HG03571 (cell line): ENCODE measurements at regions not wholly inside any gene's neighbourhood (a gene's known extent, or its start where the extent isn't known, plus 50 kb on each side); places are given as distances from the start of the nearest gene placed in this dataset.

Experiments
- ATAC-seq: cut with Tn5 transposase; IDR thresholded peaks from one replicate; pipeline ENCODE4 v1.9.1; 2021; ENCODE audit not compliant: unreplicated experiment

GRCh38 chrX:25226151-25226550 lies 210.4 kb upstream of the ARX start:
- ATAC-seq = no peak

- no peak for ATAC-seq
Measured at GRCh38 chrX:25219480-25219879, 203.7 kb upstream of the ARX start.

GRCh38 chrX:25213611-25214010 lies 197.8 kb upstream of the ARX start:
- ATAC-seq = no peak

GRCh38 chrX:25207803-25208475 lies 192.2 kb upstream of the ARX start:
- ATAC-seq = no peak

GRCh38 chrX:25206778-25207177 lies 191.0 kb upstream of the ARX start:
- no peak for ATAC-seq

GRCh38 chrX:25204182-25204581 lies 188.4 kb upstream of the ARX start:
- ATAC-seq = no peak

- ATAC-seq = no peak
Measured at GRCh38 chrX:25202827-25203226, 187.1 kb upstream of the ARX start.

- no peak for ATAC-seq
Measured at GRCh38 chrX:25198891-25199290, 183.1 kb upstream of the ARX start.

GRCh38 chrX:25198253-25198652 lies 182.5 kb upstream of the ARX start:
- no peak for ATAC-seq

GRCh38 chrX:25196221-25196620 lies 180.5 kb upstream of the ARX start:
- ATAC-seq = no peak

- no peak for ATAC-seq
Measured at GRCh38 chrX:25191403-25191802, 175.6 kb upstream of the ARX start.

- no peak for ATAC-seq
Measured at GRCh38 chrX:25181775-25182174, 166.0 kb upstream of the ARX start.

- no peak for ATAC-seq
Measured at GRCh38 chrX:25180242-25180641, 164.5 kb upstream of the ARX start.

GRCh38 chrX:25178555-25178954 lies 162.8 kb upstream of the ARX start:
- no peak for ATAC-seq

- ATAC-seq = peak; percentile 87
Measured at GRCh38 chrX:25175743-25176142, 160.0 kb upstream of the ARX start.

- no peak for ATAC-seq
Measured at GRCh38 chrX:25175171-25175570, 159.4 kb upstream of the ARX start.

GRCh38 chrX:25166546-25166945 lies 150.8 kb upstream of the ARX start:
- ATAC-seq = no peak

- no peak for ATAC-seq
Measured at GRCh38 chrX:25166145-25166544, 150.4 kb upstream of the ARX start.

- no peak for ATAC-seq
Measured at GRCh38 chrX:25158635-25159034, 142.9 kb upstream of the ARX start.

GRCh38 chrX:25156832-25157231 lies 141.1 kb upstream of the ARX start:
- no peak for ATAC-seq

- no peak for ATAC-seq
Measured at GRCh38 chrX:25156323-25156722, 140.6 kb upstream of the ARX start.

GRCh38 chrX:25154168-25154567 lies 138.4 kb upstream of the ARX start:
- no peak for ATAC-seq

GRCh38 chrX:25151749-25152148 lies 136.0 kb upstream of the ARX start:
- no peak for ATAC-seq
